ENCODE measurements at regions not wholly inside any gene's neighbourhood (a gene's known extent, or its start where the extent isn't known, plus 50 kb on each side); places are given as distances from the start of the nearest gene placed in this dataset.

DNA sequence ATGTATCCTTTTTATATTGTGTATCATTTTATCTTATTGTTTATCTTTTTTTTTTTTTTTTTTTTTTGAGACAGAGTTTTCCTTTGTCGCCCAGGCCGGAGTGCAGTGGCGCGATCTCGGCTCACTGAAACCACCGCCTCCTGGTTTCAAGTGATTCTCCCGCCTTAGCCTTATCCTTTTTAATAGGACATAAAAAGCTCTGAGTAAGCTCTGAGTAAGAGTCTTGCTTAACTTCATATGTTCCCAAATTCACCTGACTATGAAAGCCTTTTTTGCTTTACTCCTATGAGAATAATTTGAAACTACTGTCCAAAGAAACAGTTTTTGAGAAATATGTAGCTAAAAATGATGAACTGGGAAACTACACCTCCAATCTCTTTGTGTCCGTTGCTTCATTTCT is 525.5 kb downstream of the IRS1 start:
- DNase-seq (ENCODE audit: low spot score), result no peak

DNA sequence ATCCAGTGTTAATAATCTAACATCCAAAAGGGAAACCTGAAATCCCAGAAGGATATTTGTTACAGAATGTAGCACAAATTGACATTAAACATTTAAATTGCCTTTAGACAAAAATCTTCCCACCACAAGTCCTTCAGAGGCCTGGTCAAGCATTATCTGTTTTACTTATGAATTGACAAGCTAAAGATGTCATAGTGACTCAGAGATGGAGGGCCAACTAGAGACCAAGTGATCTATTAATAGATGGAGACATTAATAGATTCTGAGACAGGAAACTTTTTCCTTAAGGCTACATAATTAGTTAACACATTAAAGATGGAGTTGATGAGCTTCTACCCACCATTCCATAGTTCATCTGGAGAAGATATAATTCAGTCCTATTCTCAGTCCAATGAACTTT is 526.2 kb downstream of the IRS1 start:
- DNase-seq (ENCODE audit: low spot score), result no peak

DNA sequence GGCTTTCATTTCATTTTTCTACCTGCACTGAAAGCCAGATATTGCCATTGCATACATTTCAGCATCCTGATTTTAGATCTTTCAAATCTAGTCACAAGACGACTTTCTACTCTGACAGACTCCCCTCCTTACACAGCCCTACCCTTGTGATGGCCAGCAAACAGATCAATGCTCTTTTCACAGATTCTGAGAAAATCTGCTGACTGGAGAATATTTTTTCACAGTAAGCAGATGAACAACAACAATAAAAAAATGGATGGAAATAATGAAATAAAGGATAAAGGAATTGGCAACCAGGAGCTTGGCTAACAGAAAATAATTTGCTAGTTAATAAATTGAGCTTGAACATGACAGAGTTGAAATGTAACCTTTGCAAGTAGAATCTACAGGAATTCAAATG is 527.2 kb downstream of the IRS1 start:
- DNase-seq (ENCODE audit: low spot score), result no peak

DNA sequence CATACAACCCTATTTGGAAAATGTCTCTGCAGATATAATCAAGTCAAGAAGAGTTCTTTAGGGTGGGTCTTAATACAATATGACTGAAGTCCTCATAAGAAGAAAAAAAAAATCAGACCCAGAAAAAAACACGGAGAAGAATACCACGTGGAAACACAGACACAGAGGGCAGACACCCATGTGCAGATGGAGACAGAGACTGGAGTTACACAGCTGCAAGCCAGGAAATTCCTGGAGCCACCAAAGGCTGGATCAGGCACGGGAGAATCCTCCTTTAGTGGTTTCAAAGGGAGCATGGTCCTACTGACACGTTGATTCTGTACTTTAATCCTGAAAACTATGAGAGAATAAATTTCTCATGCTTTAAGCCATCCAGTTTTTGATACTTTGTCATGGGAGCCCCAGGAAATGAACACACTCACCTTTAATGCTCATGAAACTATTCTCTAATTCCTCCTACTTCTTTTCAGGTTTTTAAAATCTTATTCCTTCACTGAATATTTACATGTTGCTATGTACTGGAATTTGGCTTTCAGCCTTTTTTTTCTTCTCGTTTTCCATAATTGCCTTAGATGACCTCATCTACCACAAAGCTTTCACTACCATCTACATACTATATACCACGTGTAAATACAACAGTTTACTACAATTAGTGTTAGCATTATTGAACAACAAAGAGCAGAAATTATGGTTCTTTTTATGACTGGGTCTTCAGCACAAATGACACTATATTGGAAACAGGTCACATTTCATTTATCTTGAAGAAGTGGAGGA is 529.1 kb downstream of the IRS1 start:
- DNase-seq (ENCODE audit: low spot score), result no peak

DNA sequence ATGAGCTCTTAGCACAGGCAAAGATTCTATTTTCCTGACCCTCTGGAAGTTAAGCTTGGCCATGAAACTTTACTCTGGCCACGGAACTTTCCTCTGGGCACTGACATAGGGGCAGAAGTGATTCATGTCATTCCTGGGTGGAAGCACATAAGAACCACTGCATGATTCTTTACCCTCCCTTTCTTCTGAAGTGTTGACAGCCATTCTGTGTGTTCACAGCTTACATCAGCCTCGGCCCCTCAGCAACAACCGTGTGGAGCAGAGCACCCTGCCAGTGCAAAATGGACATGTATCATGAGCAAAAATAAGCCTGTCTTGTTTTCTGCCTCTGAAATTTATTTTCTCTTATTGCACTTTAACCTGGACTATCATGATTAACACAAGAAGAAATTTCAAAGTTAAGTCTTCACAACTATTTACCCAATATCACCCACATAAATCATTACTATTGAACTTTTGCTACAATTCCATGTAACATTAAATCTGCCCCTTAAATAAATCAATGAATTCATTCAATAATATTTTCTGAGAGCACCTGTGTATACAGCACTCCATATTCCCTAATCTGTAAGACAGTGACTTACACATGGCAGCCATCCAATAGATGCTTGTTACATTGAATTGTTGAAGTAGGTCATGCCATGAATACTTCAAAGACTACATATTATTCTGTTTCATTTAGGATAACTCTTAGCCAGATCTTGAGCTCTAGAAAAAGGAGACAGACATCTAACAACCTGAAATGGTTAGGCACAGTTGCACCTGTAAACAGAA is 531.9 kb downstream of the IRS1 start:
- no peak for DNase-seq (ENCODE audit: low spot score)

DNA sequence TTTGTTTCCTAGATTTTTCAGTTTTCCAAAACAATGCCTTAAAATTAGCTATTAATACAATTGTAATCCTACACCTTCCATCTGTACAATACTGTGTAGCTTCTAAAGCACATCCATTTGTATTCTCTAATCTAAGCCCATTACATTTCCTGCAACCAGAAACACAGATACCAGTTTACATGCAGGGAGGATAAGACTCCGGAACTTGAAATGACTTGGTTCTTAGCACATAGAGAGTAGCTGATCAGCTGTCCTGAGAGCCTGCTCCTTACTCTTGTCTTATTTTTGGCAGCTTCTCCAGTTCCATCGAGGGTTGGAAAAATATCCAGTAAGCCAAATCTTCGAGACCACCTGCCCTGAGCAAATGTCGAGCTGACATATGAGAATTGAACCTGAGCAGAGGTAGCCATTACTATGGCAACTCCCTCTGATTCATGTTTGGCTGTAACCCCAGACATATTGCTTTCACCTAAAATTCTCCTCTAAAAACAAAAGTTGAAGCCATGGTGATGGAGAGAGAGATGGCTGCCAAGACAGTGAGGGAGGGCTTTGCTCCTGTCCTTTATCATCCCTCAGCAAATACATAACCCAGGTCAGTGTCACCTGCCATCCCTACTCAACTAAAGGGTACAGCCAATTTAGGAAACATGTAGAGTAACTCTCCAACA is 542.8 kb downstream of the IRS1 start:
- no peak for DNase-seq (ENCODE audit: low spot score)

DNA sequence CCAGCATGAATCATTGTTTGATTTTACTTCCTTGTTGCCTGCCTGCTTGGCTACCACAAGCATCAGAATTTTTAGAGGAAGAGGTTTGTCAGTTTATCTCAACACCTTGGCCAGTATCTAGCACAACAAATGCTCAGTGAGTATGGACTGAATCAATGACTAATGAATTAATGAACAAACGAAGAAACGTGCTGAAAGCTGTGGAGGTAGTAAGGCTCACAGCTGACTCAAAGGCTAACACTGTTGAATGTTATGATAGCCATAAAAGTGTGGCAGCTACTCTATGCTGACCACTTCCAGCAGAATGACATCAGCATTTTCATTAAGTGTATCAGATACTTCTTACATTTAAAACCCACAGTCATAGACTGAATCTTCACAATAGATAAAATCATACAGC is 543.4 kb downstream of the IRS1 start:
- peak; percentile 19 for DNase-seq (ENCODE audit: low spot score)

DNA sequence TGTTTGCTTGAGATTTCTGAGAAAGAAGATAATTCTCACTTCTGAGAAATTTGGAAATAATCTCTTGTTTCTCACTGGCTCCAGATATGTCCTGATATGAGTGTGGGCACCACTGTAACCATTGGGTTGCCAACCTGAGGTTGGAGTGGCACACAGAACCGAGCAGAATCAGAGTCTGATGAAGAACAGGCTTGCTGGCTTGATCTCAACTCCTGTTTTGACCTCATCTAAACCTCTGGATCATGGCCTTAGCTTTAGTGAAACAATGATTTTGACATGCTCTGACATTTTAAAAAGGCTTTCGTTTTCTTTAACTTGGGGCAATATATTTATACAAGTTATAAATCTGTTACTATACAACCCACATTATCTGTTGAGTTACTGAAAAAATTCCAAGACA is 548.0 kb downstream of the IRS1 start:
- DNase-seq (ENCODE audit: low spot score), result no peak

DNA sequence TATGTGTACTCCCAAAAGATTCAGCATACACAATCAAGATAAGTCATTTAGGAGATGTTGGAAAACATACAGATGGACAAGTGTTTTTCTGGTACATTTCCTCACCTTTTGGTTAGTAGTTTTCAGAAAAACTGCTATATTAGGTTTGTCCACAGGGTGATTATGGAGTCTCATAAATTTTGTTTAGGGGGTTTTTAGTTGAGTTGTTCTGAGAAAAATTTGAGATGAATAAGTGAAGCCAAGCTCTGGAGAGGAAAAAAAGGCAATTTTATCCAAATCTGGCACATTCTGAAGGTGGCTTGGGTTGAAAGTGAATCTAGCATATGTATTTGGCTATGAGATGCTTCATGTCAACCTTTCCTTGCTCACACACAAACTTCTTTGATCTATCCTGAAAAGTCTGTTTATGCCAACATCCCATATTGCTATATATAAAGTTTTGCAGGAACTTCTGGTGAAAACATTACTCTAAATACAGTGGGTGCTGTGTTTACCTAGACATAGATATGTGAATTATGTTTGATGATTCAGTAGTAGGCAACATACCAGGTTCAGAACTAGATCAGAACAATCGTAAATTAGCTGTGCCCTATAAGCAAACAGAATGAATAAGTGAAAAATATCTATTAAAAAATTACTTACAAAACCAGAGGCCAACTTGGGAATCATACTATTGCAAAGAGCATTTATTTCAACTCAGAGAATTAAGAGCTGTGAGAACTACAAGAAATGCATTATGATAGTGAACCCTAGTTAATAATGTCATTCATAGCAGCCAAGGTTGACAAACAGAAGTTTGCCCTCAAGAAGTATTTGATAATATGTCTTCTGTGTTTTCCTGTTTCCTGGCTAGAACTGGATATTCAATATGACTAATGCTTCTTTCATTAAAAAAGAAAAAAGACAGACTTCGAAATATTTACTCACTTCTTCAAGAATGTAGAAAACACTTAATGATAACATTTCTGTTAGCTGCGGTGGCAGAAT is 552.0 kb downstream of the IRS1 start:
- no peak for DNase-seq (ENCODE audit: low spot score)

DNA sequence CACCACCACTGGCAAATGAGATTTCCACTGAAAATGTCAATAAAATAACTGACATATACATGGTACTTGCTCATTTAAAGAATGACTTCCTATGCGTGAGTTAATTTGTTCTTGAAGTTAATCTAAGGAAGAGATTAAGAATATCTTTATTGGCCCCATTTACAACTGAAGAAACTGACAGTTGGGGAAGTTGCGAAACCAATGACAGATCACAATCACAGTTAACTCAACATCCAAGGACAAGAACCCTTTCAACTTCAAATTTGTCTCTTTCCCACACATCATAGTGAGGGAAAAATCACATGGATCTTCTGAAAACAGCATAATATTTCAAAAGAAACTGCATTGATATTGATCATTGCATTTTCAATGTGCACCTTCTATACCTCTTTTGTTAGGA is 565.4 kb downstream of the IRS1 start:
- no peak for DNase-seq (ENCODE audit: low spot score)

DNA sequence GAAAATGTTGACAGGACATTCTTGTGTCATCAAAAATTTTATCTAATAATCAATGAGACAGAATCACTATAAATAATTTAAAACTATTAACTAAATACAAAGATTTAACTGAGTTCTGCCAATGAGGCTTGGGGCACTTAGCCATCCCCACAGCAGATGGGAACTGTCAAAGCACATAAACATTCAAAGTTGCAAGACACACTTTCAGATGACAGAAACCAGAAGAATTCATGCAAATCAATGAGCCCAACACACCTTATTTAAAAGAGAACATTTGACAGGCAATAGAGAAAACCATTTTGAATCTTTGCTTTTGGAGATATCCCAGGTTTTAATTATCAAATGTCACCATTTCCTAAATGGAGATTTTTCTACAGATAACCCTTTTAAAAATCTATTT is 566.2 kb downstream of the IRS1 start:
- no peak for DNase-seq (ENCODE audit: low spot score)

DNA sequence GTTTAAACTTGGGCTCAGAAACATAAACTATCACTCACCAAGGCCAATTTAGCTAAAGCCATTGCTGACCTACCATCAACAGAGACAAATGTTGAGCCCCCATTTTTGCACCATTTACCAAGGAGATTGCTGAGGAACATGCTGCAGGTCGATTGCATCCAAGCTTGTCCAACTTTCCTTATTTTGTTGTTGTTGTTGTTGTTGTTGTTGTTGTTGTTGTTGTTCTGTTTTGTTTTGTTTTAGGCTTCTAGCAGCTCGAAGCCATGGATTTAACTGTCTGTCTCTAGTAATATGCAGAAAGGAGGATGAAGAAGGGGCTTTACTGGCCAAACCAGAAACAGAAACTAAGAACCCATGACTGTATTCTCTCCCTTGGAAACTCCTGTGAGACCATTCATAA is 571.5 kb downstream of the IRS1 start:
- no peak for DNase-seq (ENCODE audit: low spot score)

DNA sequence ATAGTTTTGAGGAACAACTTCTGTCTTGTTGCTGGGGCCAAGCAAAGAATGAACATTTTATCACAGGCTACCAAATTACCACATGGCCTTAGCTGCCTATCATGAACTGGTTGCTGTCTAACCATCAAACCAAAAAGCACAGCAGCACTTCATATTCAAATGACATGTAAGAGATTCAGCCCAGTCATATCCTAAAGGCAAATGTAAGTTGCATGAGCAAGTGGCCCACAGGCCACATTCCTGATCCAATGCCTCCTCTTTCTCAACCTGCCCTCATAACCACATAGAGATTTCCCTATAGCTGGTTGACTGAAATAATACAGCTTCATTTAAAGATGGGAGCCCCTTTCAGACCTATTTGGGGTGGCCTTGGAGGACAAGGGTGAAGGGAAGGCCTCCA is 572.3 kb downstream of the IRS1 start:
- no peak for DNase-seq (ENCODE audit: low spot score)

DNA sequence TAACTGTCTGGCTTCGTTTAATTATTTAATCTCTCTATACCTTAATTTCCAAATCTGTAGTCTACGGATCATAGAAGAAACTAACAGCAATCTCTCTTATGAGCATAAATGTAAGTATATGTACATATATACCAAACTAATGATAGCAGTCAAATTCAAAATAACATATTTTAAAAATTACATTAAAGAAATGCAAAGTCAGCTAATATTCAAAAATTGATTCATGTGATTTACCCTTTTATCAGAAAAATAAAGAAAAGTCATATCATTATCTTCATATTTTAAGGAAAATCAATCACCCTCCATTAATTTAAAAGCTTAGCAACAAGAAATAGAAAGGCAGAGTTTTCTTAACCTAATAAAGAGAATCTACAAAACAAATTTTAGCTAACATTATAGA is 575.9 kb downstream of the IRS1 start:
- no peak for DNase-seq (ENCODE audit: low spot score)

DNA sequence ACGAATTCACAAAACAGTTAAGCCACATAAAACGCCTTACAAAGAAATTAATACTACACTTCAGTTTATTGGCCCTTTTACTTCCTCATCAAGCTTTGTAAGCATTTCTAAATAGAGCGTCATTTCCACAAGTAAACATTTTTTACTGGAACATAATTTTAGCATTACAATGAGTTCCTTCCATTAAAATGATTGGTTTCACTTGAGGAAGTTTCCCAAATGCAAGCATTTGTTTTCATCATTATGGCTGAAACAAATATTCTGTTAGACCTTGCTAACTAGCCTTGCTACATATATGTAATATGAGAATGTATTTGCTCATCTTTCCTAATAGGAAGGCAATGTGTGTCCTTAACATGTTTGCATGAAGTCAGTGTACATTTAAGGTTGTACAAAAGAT is 579.1 kb downstream of the IRS1 start:
- DNase-seq (ENCODE audit: low spot score), result no peak

DNA sequence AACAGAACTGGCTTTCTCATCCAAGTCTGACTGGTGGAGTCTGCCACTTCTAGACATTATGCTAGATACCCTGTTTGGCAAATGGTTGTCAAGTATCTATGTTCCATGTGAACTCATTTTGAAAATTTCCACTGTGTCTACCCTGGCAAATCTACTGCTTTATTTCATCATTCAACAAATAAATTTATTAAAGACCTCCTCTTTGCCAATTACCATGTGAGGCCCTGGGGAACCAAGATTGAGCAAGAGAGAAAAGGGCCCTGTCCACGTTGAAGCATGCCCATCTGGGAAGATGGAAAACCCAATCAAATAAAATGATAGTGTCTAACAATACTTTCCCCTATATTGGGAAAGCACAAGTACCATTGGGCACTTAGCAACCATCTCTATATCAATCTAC is 582.4 kb downstream of the IRS1 start:
- DNase-seq (ENCODE audit: low spot score), result no peak

DNA sequence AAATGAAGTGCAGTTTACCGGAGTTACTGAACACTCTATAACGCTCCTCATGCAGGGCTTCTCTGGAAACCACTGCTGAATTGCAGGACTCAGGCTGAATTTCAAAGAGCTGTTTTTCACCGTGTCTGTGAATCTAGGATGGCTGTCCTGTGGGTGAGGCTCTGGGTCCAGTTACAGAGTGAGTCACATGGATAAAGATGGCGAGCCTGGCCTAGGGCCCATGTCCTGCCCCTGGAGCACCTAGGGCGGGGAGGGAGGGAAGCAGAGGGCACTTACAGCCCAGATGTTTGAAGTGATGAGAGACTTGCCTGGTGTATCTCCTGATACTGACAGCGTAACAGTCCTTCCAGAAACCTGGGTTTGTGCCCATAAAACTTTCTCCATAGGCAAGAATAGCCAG is 583.0 kb downstream of the IRS1 start:
- no peak for DNase-seq (ENCODE audit: low spot score)

DNA sequence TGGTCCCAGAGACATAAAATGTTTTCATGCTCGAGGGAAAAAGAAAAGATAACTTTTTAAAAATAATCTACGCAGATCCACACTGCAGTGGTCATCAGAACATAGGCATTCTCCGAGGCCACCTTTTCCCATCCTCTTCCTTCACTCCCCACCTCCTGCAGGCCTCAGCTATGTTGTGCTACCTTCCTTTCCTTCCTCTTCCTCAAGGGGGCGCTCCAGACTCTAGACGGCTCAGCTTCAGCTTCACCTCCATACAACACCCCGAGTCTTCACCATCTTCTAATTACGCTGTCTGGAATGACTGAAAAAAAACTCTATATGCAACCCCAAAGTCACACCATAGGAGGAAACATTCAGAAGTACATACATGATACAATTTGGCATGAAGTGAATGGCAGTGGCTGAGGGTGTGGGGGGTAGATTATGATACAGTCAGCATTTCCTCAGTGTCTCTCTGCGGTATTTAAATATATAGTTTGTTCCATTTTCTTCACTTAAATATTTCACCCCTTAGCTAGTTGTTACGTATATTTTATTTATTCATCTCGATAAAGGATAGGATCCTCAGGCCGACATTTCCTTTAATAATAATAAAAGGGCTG is 583.6 kb downstream of the IRS1 start:
- peak; percentile 12 for DNase-seq (ENCODE audit: low spot score)

DNA sequence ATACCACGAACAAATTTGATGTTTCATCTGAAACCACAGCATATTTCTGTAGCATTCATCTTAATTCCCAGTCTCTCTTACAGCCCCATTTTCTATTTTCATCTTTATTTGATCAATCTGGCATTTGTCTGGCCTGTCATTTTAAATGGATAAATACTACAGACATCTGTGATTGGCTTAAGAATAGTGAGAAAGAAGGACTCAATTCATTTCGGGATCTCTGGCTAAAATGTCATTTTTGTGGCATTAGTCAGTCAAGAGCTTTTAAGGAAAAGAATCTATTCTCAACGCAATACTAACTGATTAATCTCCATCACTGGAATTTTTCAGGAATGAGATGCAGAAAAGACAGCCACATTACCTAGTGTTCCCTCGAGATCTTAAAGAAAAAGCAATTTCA is 585.9 kb downstream of the IRS1 start:
- peak; percentile 18 for DNase-seq (ENCODE audit: low spot score)

DNA sequence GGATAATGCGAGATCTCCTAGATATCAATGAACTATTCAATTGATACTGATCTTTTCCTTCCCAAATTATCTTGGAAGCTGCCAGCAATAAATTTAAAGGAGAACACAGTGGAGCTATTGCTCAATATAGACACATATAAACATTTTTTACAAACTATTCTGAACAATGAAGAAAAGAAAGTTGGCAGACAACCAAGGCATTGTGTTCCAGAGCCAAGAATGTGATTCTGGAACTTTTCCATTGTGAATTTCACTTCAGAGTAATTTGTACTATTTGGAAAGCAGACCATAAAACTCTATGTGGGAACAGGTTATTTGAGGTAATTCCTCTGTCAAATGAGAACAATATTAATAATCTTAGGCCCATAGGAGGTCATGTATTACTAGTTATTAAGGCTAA is 588.2 kb downstream of the IRS1 start:
- no peak for DNase-seq (ENCODE audit: low spot score)

DNA sequence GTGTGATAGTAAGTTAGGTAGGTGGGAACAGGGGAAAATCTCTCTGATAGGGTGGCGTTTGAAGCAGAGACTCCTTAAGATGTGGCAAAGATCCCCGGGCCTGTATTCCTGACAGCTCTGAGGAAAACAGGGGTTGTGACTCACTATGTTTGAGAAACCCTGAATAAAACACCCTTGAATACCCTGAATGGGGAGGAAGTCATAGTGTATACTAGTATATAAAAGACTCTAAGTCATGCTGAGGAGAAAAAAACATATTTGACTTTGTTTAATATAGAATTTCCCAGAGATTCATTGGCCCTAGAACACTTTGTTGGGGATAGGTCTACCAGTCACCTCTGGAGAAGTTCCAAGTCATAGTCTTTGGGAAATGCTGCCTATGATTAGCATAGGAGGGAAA is 590.9 kb downstream of the IRS1 start:
- DNase-seq (ENCODE audit: low spot score), result no peak

DNA sequence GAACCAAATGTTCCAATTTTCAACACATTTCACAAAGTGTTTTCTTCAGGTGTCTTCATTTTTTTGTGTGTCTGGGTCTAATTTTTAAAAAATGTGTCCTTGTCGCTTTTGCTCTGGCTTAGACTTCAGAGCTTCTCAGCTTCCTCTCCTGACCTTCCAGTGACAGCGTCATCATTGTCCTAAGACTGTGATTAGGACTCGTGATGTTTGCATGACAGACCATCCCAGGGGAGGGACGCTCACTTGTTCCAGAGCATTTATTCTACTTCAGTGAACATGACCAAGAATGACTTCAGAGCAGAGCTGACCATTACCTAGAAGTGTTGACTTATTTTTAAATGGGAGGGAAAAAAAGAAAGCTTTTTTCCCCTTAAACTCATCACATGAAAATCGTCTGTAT is 591.9 kb downstream of the IRS1 start:
- DNase-seq (ENCODE audit: low spot score), result no peak

Data from AG08396 (cell line).